C4-2B (cell line): ENCODE measurements at regions not wholly inside any gene's neighbourhood (a gene's known extent, or its start where the extent isn't known, plus 50 kb on each side); places are given as distances from the start of the nearest gene placed in this dataset.

Experiments
- ZFX ChIP-seq: fragments of 450-650 bp; IDR thresholded peaks from 2 replicates; pipeline ENCODE4 v1.6.1; 2017
- TF ChIP-seq, protein P1 (sequence below): fragments of 450-650 bp; conservative IDR thresholded peaks from 2 replicates; pipeline ENCODE4 v1.5.1; 2017; ENCODE audit warnings: mild to moderate bottlenecking

DNA sequence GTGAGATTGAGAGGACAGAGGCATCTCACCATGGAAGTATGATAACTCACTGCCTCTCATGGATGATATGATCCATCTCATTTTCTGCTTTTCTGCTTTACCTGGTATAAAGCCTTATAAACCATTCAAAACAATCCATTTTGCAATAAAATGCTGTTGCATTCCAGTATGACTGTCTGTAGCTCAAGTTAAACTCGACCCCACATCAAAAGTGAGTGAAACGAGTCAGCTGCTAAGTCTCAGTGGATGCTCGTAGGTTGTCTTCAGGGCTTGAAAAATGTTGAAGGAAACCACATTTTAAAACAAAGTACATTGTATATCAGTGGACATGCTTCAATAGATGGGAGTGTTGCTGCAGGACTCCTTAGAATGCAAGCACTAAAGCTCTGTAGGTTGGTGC, 839.0 kb downstream of the TUSC7 start:
- TF ChIP-seq, protein P1, sequence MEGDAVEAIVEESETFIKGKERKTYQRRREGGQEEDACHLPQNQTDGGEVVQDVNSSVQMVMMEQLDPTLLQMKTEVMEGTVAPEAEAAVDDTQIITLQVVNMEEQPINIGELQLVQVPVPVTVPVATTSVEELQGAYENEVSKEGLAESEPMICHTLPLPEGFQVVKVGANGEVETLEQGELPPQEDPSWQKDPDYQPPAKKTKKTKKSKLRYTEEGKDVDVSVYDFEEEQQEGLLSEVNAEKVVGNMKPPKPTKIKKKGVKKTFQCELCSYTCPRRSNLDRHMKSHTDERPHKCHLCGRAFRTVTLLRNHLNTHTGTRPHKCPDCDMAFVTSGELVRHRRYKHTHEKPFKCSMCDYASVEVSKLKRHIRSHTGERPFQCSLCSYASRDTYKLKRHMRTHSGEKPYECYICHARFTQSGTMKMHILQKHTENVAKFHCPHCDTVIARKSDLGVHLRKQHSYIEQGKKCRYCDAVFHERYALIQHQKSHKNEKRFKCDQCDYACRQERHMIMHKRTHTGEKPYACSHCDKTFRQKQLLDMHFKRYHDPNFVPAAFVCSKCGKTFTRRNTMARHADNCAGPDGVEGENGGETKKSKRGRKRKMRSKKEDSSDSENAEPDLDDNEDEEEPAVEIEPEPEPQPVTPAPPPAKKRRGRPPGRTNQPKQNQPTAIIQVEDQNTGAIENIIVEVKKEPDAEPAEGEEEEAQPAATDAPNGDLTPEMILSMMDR, result no peak
- TF ChIP-seq ZFX, result no peak
